Body of pancreas (tissue), 4 donors: ENCODE measurements at regions not wholly inside any gene's neighbourhood (a gene's known extent, or its start where the extent isn't known, plus 50 kb on each side); places are given as distances from the start of the nearest gene placed in this dataset.

Source experiments
- ATAC-seq: fragments of 150-250 bp; one replicate; pipeline ENCODE4 v1.9.1; 2016
- DNase-seq, 4 donors: peaks; one replicate each; pipeline ENCODE4 v3.0.0-alpha.2; 2019
- H3K27ac ChIP-seq, 4 donors: fragments of 200-600 bp; sonication (generic); 1 replicate in 3 of 4; 2 replicates in 1 of 4; pipeline versions ENCODE4 v1.5.1 to v1.6.1; 2016 to 2019; ENCODE audit warnings: mild to moderate bottlenecking in 1 of 4, mixed read lengths in 1 of 4, moderate library complexity in 1 of 4
- H3K27me3 ChIP-seq, 2 donors: fragments of 200-600 bp; sonication (generic); one replicate each; pipeline ENCODE4 v1.6.0; 2016; ENCODE audit warnings: mild to moderate bottlenecking in 1 of 2
- H3K36me3 ChIP-seq, 2 donors: fragments of 200-600 bp; sonication (generic); replicated peaks in 1 of 2; 2 replicates each; pipeline ENCODE4 v1.5.1; 2016; ENCODE audit warnings: low read depth in 2 of 2; ENCODE audit not compliant: insufficient read depth in 1 of 2
- H3K4me1 ChIP-seq: fragments of 200-600 bp; sonication (generic); one replicate; pipeline ENCODE4 v1.6.0; 2016
- H3K4me3 ChIP-seq, 2 donors: fragments of 200-600 bp; sonication (generic); 1 replicate in 1 of 2; 2 replicates in 1 of 2; pipeline ENCODE4 v1.5.1; 2016 to 2019
- H3K9me3 ChIP-seq, 3 donors: fragments of 200-600 bp; sonication (generic); 1 replicate in 2 of 3; 2 replicates in 1 of 3; pipeline ENCODE4 v1.5.1; 2016
- CTCF ChIP-seq, 7 experiments: fragments of 450-650 bp in 4 of 7; fragments of 200-600 bp in 3 of 7; sonication (generic) in 3 of 7; IDR thresholded peaks; one replicate each; pipeline ENCODE4 v1.5.1; 2016 to 2019; ENCODE audit warnings: antibody characterized with exemption in 7 of 7
- POLR2A ChIP-seq, 3 donors: fragments of 450-650 bp; IDR thresholded peaks; one replicate each; pipeline ENCODE4 v1.6.1; 2016; ENCODE audit warnings: antibody characterized with exemption in 3 of 3, mild to moderate bottlenecking in 2 of 3
- WGBS, 2 donors: methylation state at CpG; one replicate each; pipeline ENCODE4 v1.1.5; 2017; 5-methylcytosine and 5-hydroxymethylcytosine counted together
- intact Hi-C: fragments of 100-400 bp; cut with DNase I; formaldehyde crosslinking; loops from one replicate; pipeline ENCODE4 v1.15.1; 2023

- intact Hi-C loops, result no loop called here
- no peak for ATAC-seq
- TF ChIP-seq POLR2A (IDR thresholded peaks at IDR 0.05) (no peak), CTCF (IDR thresholded peaks at IDR 0.05) (no peak)
These were observed 73.3 kb upstream of the SNRK start for GRCh38 chr3:43212914-43213611.

GRCh38 chr3:43211681-43212080, 74.7 kb upstream of the SNRK start:
- Histone ChIP-seq H3K9me3 (no peaks in the 10 kb centered on the region), H3K36me3 (no peaks in the 10 kb centered on the region), H3K4me3 (no peak overlapping the region), H3K27ac (peak overlapping the region in 3 of 4 donors; percentile 71 to 80 (median 80)), H3K27me3 (no peaks in the 10 kb centered on the region), H3K4me1 (peaks cover 36% of the 10 kb centered on the region)
- WGBS, 2 donors, result 91 to 93% methylated on average over 5 of the region's 5 CpGs
- TF ChIP-seq CTCF (IDR thresholded peaks at IDR 0.05) (no peak), POLR2A (IDR thresholded peaks at IDR 0.05) (no peak)
- DNase-seq (no peak), ATAC-seq (no peak)
- intact Hi-C loops, result no loop called here

More at GRCh38 chr3:43212914-43213611, 73.3 kb upstream of the SNRK start:
- H3K9me3 ChIP-seq, result no peaks in the 10 kb centered on the region
- H3K27ac ChIP-seq, result peak overlapping the region; percentile 46 to 80 (median 76)
- DNase-seq, result peak in 1 of 4 donors; percentile 30
- no peaks in the 10 kb centered on the region for H3K36me3 ChIP-seq
- peaks cover 36% of the 10 kb centered on the region for H3K4me1 ChIP-seq
- no peaks in the 10 kb centered on the region for H3K27me3 ChIP-seq
- 75 to 86% methylated on average over 8 of the region's 8 CpGs for WGBS, 2 donors
- no peak overlapping the region for H3K4me3 ChIP-seq

- no peaks in the 10 kb centered on the region for H3K27me3 ChIP-seq
- 50 to 54% methylated on average over 8 of the region's 8 CpGs for WGBS, 2 donors
- no peaks in the 10 kb centered on the region for H3K9me3 ChIP-seq
- TF ChIP-seq CTCF (IDR thresholded peaks at IDR 0.05) (no peak), POLR2A (IDR thresholded peaks at IDR 0.05) (no peak)
- DNase-seq (peak in 3 of 4 donors; percentile 27 to 57 (median 40)), ATAC-seq (peak; percentile 49)
- no peak overlapping the region for H3K4me3 ChIP-seq
- H3K27ac ChIP-seq, result peak overlapping the region; percentile 42 to 80 (median 76)
- H3K4me1 ChIP-seq, result peaks cover 29% of the 10 kb centered on the region
- intact Hi-C loops, result no loop called here
- H3K36me3 ChIP-seq, result no peaks in the 10 kb centered on the region
These were observed 76.0 kb upstream of the SNRK start for GRCh38 chr3:43210049-43211027.

- Histone ChIP-seq H3K36me3 (no peaks in the 10 kb centered on the region), H3K27me3 (no peaks in the 10 kb centered on the region), H3K4me3 (no peak overlapping the region), H3K9me3 (no peaks in the 10 kb centered on the region), H3K4me1 (peaks cover 22% of the 10 kb centered on the region), H3K27ac (no peak overlapping the region)
- DNase-seq (no peak), ATAC-seq (no peak)
- intact Hi-C loops, result no loop called here
- 52 to 53% methylated on average over 3 of the region's 3 CpGs for WGBS, 2 donors
- TF ChIP-seq POLR2A (IDR thresholded peaks at IDR 0.05) (no peak), CTCF (IDR thresholded peaks at IDR 0.05) (no peak)
These were observed 78.7 kb upstream of the SNRK start for GRCh38 chr3:43207628-43208085.
